ENCODE measurements at regions not wholly inside any gene's neighbourhood (a gene's known extent, or its start where the extent isn't known, plus 50 kb on each side); places are given as distances from the start of the nearest gene placed in this dataset.
A peak's percentile ranks its signal among the peaks of the same experiment; 100 is the strongest.
"Not testable (repeated sequence)": the region's sequence is repeated elsewhere in the genome, so short reads cannot be mapped to it uniquely, and the experiment has no call there.

- no peak for DNase-seq (ENCODE audit: low spot score)
Measured at GRCh38 chr10:64648915-64649314, 1127.7 kb downstream of the REEP3 start.

GRCh38 chr10:64658528-64658927, 1137.3 kb downstream of the REEP3 start:
- FAIRE-seq, result no peak
- no peak for DNase-seq (ENCODE audit: low spot score)

More at GRCh38 chr10:64648915-64649314, 1127.7 kb downstream of the REEP3 start:
- no peak for FAIRE-seq

- no peak for FAIRE-seq
- no peak for DNase-seq (ENCODE audit: low spot score)
Measured at GRCh38 chr10:64659311-64659710, 1138.1 kb downstream of the REEP3 start.

- FAIRE-seq (no peak), DNase-seq (ENCODE audit: low spot score) (peak; percentile 46)
Measured at GRCh38 chr10:64682043-64682442, 1160.8 kb downstream of the REEP3 start.

GRCh38 chr10:64690194-64690593, 1169.0 kb downstream of the REEP3 start:
- FAIRE-seq, result no peak

GRCh38 chr10:64699244-64699643, 1178.0 kb downstream of the REEP3 start:
- FAIRE-seq (no peak), DNase-seq (ENCODE audit: low spot score) (no peak)

More at GRCh38 chr10:64690194-64690593, 1169.0 kb downstream of the REEP3 start:
- DNase-seq (ENCODE audit: low spot score), result no peak

- not testable (repeated sequence) for FAIRE-seq; DNase-seq (ENCODE audit: low spot score)
Measured at GRCh38 chr10:64702086-64702485, 1180.9 kb downstream of the REEP3 start.

- DNase-seq (ENCODE audit: low spot score), result peak; percentile 27
- FAIRE-seq, result no peak
Measured at GRCh38 chr10:64708884-64709681, 1187.9 kb downstream of the REEP3 start.

- FAIRE-seq, result no peak
- peak; percentile 16 for DNase-seq (ENCODE audit: low spot score)
Measured at GRCh38 chr10:64726466-64726865, 1205.3 kb downstream of the REEP3 start.

- FAIRE-seq (peak; percentile 96), DNase-seq (ENCODE audit: low spot score) (peak; percentile 54)
Measured at GRCh38 chr10:64731016-64731415, 1209.8 kb downstream of the REEP3 start.

- FAIRE-seq (no peak), DNase-seq (ENCODE audit: low spot score) (no peak)
Measured at GRCh38 chr10:64732372-64732957, 1211.3 kb downstream of the REEP3 start.

GRCh38 chr10:64733980-64734379, 1212.8 kb downstream of the REEP3 start:
- DNase-seq (ENCODE audit: low spot score), result no peak
- FAIRE-seq, result peak; percentile 60

GRCh38 chr10:64738462-64738861, 1217.3 kb downstream of the REEP3 start:
- FAIRE-seq (no peak), DNase-seq (ENCODE audit: low spot score) (no peak)

GRCh38 chr10:64745565-64745964, 1224.4 kb downstream of the REEP3 start:
- FAIRE-seq (no peak), DNase-seq (ENCODE audit: low spot score) (no peak)

- no peak for FAIRE-seq
- no peak for DNase-seq (ENCODE audit: low spot score)
Measured at GRCh38 chr10:64750672-64751071, 1229.5 kb downstream of the REEP3 start.

- FAIRE-seq (no peak), DNase-seq (ENCODE audit: low spot score) (no peak)
Measured at GRCh38 chr10:64753516-64753915, 1232.3 kb downstream of the REEP3 start.

- DNase-seq (ENCODE audit: low spot score) (no peak), FAIRE-seq (no peak)
Measured at GRCh38 chr10:64760371-64760770, 1239.2 kb downstream of the REEP3 start.

- no peak for FAIRE-seq
- no peak for DNase-seq (ENCODE audit: low spot score)
Measured at GRCh38 chr10:64762861-64763260, 1241.7 kb downstream of the REEP3 start.

- FAIRE-seq, result no peak
- DNase-seq (ENCODE audit: low spot score), result no peak
Measured at GRCh38 chr10:64765498-64765897, 1244.3 kb downstream of the REEP3 start.

- no peak for DNase-seq (ENCODE audit: low spot score)
- peak; percentile 32 for FAIRE-seq
Measured at GRCh38 chr10:64771253-64772050, 1250.3 kb downstream of the REEP3 start.

GRCh38 chr10:64773357-64773756, 1252.2 kb downstream of the REEP3 start:
- no peak for FAIRE-seq

GRCh38 chr10:64784451-64784850, 1263.2 kb downstream of the REEP3 start:
- DNase-seq (ENCODE audit: low spot score); FAIRE-seq: not testable (repeated sequence)

More at GRCh38 chr10:64773357-64773756, 1252.2 kb downstream of the REEP3 start:
- DNase-seq (ENCODE audit: low spot score), result no peak

Data from RCC 7860 (cell line).